ENCODE measurements at regions not wholly inside any gene's neighbourhood (a gene's known extent, or its start where the extent isn't known, plus 50 kb on each side); places are given as distances from the start of the nearest gene placed in this dataset.

GRCh38 chr5:106380736-106381135 lies 1290.0 kb downstream of the EFNA5 start:
- WGBS (ENCODE audit: insufficient coverage, low coverage, low lambda C conversion rate, missing lambda C conversion rate): 67% methylated on average over 1 of the region's 1 CpG
- intact Hi-C loops (cut with DNase I): no loop called here
- no peaks in the 10 kb centered on the region for H3K27me3 ChIP-seq
- H3K4me3 ChIP-seq: no peak overlapping the region
- no peak overlapping the region for H3K27ac ChIP-seq
- no peak for ATAC-seq
- no peaks in the 10 kb centered on the region for H3K4me1 ChIP-seq
- no peaks in the 10 kb centered on the region for H3K9me3 ChIP-seq
- H3K36me3 ChIP-seq: no peaks in the 10 kb centered on the region
- no peak for TF ChIP-seq POLR2A (IDR thresholded peaks at IDR 0.05)
- no peak for DNase-seq

- ATAC-seq: no peak
- intact Hi-C loops (cut with DNase I): no loop called here
Measured at GRCh38 chr5:106376522-106376921, 1294.2 kb downstream of the EFNA5 start.

GRCh38 chr5:106374956-106375355 lies 1295.8 kb downstream of the EFNA5 start:
- intact Hi-C loops (cut with DNase I): no loop called here
- H3K4me1 ChIP-seq: no peaks in the 10 kb centered on the region
- no peak for DNase-seq

More at GRCh38 chr5:106376522-106376921, 1294.2 kb downstream of the EFNA5 start:
- Histone ChIP-seq H3K4me3 (no peak overlapping the region), H3K27ac (no peak overlapping the region), H3K36me3 (no peaks in the 10 kb centered on the region), H3K4me1 (no peaks in the 10 kb centered on the region), H3K9me3 (no peaks in the 10 kb centered on the region), H3K27me3 (no peaks in the 10 kb centered on the region)
- no peak for DNase-seq
- no peak for TF ChIP-seq POLR2A (IDR thresholded peaks at IDR 0.05)
- TF ChIP-seq, protein P1, sequence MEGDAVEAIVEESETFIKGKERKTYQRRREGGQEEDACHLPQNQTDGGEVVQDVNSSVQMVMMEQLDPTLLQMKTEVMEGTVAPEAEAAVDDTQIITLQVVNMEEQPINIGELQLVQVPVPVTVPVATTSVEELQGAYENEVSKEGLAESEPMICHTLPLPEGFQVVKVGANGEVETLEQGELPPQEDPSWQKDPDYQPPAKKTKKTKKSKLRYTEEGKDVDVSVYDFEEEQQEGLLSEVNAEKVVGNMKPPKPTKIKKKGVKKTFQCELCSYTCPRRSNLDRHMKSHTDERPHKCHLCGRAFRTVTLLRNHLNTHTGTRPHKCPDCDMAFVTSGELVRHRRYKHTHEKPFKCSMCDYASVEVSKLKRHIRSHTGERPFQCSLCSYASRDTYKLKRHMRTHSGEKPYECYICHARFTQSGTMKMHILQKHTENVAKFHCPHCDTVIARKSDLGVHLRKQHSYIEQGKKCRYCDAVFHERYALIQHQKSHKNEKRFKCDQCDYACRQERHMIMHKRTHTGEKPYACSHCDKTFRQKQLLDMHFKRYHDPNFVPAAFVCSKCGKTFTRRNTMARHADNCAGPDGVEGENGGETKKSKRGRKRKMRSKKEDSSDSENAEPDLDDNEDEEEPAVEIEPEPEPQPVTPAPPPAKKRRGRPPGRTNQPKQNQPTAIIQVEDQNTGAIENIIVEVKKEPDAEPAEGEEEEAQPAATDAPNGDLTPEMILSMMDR (IDR thresholded peaks at IDR 0.05): no peak
- WGBS (ENCODE audit: insufficient coverage, low coverage, low lambda C conversion rate, missing lambda C conversion rate): 14% methylated on average over 1 of the region's 1 CpG

GRCh38 chr5:106368021-106368420 lies 1302.7 kb downstream of the EFNA5 start:
- H3K4me3 ChIP-seq: no peak overlapping the region
- DNase-seq (no peak), ATAC-seq (no peak)
- H3K4me1 ChIP-seq: no peaks in the 10 kb centered on the region
- no peaks in the 10 kb centered on the region for H3K9me3 ChIP-seq
- no peak overlapping the region for H3K27ac ChIP-seq
- H3K36me3 ChIP-seq: no peaks in the 10 kb centered on the region
- WGBS (ENCODE audit: insufficient coverage, low coverage, low lambda C conversion rate, missing lambda C conversion rate): 13% methylated on average over 1 of the region's 1 CpG
- TF ChIP-seq POLR2A (IDR thresholded peaks at IDR 0.05): no peak
- intact Hi-C loops (cut with DNase I): no loop called here
- no peaks in the 10 kb centered on the region for H3K27me3 ChIP-seq

More at GRCh38 chr5:106374956-106375355, 1295.8 kb downstream of the EFNA5 start:
- H3K27me3 ChIP-seq: no peaks in the 10 kb centered on the region
- no peaks in the 10 kb centered on the region for H3K9me3 ChIP-seq
- H3K27ac ChIP-seq: no peak overlapping the region
- H3K36me3 ChIP-seq: no peaks in the 10 kb centered on the region
- H3K4me3 ChIP-seq: no peak overlapping the region
- ATAC-seq: no peak
- TF ChIP-seq, protein P1 (IDR thresholded peaks at IDR 0.05): no peak
- TF ChIP-seq POLR2A (IDR thresholded peaks at IDR 0.05): no peak

- Histone ChIP-seq H3K4me1 (no peaks in the 10 kb centered on the region), H3K27ac (no peak overlapping the region), H3K27me3 (no peaks in the 10 kb centered on the region), H3K36me3 (no peaks in the 10 kb centered on the region), H3K4me3 (no peak overlapping the region), H3K9me3 (no peaks in the 10 kb centered on the region)
- 33% methylated on average over 1 of the region's 1 CpG for WGBS (ENCODE audit: insufficient coverage, low coverage, low lambda C conversion rate, missing lambda C conversion rate)
- DNase-seq (no peak), ATAC-seq (no peak)
- intact Hi-C loops (cut with DNase I): no loop called here
- TF ChIP-seq, protein P1 (IDR thresholded peaks at IDR 0.05): no peak
- TF ChIP-seq POLR2A (IDR thresholded peaks at IDR 0.05): no peak
Measured at GRCh38 chr5:106367281-106367680, 1303.5 kb downstream of the EFNA5 start.

DNA sequence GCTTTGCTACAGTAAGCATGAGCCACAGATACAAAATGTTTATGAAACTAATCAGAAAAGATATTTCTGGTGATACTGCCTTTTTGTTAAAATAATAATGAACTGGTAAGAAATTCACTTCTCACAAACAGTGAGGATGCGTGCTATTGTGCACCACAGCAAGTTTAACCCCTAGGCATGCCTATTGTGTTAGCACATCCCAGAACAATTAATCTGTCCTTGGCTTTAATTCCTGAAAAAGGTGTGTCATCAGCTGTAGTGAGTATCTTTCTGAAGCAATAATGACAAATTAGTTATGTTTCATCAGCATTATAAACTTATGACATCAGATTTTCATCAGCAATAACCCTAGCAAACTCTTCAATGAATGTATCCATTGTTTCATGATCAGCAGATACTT lies 1307.2 kb downstream of the EFNA5 start:
- DNase-seq (no peak), ATAC-seq (no peak)
- Histone ChIP-seq H3K27ac (no peak overlapping the region), H3K4me1 (no peaks in the 10 kb centered on the region), H3K4me3 (no peak overlapping the region), H3K9me3 (no peaks in the 10 kb centered on the region), H3K27me3 (no peaks in the 10 kb centered on the region), H3K36me3 (no peaks in the 10 kb centered on the region)
- no peak for TF ChIP-seq POLR2A (IDR thresholded peaks at IDR 0.05)
- TF ChIP-seq, protein P1 (IDR thresholded peaks at IDR 0.05): no peak
- 38% methylated on average over 1 of the region's 1 CpG for WGBS (ENCODE audit: insufficient coverage, low coverage, low lambda C conversion rate, missing lambda C conversion rate)
- intact Hi-C loops (cut with DNase I): no loop called here

Measured in right lobe of liver (tissue), 6 donors.